HG02973 (cell line): ENCODE measurements at regions not wholly inside any gene's neighbourhood (a gene's known extent, or its start where the extent isn't known, plus 50 kb on each side); places are given as distances from the start of the nearest gene placed in this dataset.

ENCODE experiments used
- ATAC-seq: cut with Tn5 transposase; IDR thresholded peaks from one replicate; pipeline ENCODE4 v1.9.1; 2021; ENCODE audit warnings: moderate library complexity; ENCODE audit not compliant: unreplicated experiment

GRCh38 chr7:17159500-17160037 is 138.9 kb upstream of the AHR start:
- ATAC-seq = peak; percentile 81

GRCh38 chr7:17166824-17167379 is 131.6 kb upstream of the AHR start:
- peak; percentile 97 for ATAC-seq

GRCh38 chr7:17168416-17168815 is 130.0 kb upstream of the AHR start:
- ATAC-seq = no peak

- no peak for ATAC-seq
These were observed 127.0 kb upstream of the AHR start for GRCh38 chr7:17171427-17171826.

- ATAC-seq = no peak
These were observed 122.0 kb upstream of the AHR start for GRCh38 chr7:17176371-17177032.

GRCh38 chr7:17178545-17178944 is 119.9 kb upstream of the AHR start:
- no peak for ATAC-seq

- no peak for ATAC-seq
These were observed 117.0 kb upstream of the AHR start for GRCh38 chr7:17181482-17181881.

- no peak for ATAC-seq
These were observed 114.7 kb upstream of the AHR start for GRCh38 chr7:17183630-17184328.

- ATAC-seq = peak; percentile 19
These were observed 113.4 kb upstream of the AHR start for GRCh38 chr7:17184805-17185689.

GRCh38 chr7:17185690-17186070 is 112.8 kb upstream of the AHR start:
- ATAC-seq = peak; percentile 100

- ATAC-seq = no peak
These were observed 111.5 kb upstream of the AHR start for GRCh38 chr7:17186745-17187530.

- ATAC-seq = no peak
These were observed 103.8 kb upstream of the AHR start for GRCh38 chr7:17194656-17195055.

- ATAC-seq = peak; percentile 88
These were observed 102.9 kb upstream of the AHR start for GRCh38 chr7:17195576-17195975.

- no peak for ATAC-seq
These were observed 92.5 kb upstream of the AHR start for GRCh38 chr7:17205910-17206309.

GRCh38 chr7:17206349-17206905 is 92.0 kb upstream of the AHR start:
- ATAC-seq = no peak

- no peak for ATAC-seq
These were observed 91.2 kb upstream of the AHR start for GRCh38 chr7:17207220-17207619.

- ATAC-seq = no peak
These were observed 89.4 kb upstream of the AHR start for GRCh38 chr7:17209101-17209500.

GRCh38 chr7:17211307-17211836 is 87.1 kb upstream of the AHR start:
- no peak for ATAC-seq

- ATAC-seq = no peak
These were observed 86.3 kb upstream of the AHR start for GRCh38 chr7:17212188-17212587.
